B cell (primary cell): ENCODE measurements at regions not wholly inside any gene's neighbourhood (a gene's known extent, or its start where the extent isn't known, plus 50 kb on each side); places are given as distances from the start of the nearest gene placed in this dataset.

Source experiments
- ATAC-seq: fragments of 200-7000 bp; cut with Tn5 transposase; one replicate; pipeline ENCODE4 v1.10.0; 2021; ENCODE audit warnings: low read depth, mild to moderate bottlenecking, moderate number of reproducible peaks, moderate library complexity
- CTCF ChIA-PET: fragments of 350-600 bp; sonication (Branson Sonifier 250); formaldehyde crosslinking; loops from one replicate; lab custom pipeline; 2021; ENCODE audit warnings: antibody characterized with exemption, inconsistent platforms; lab: Charles Lee
- POLR2A ChIA-PET: fragments of 350-600 bp; sonication (Branson Sonifier 250); formaldehyde crosslinking; loops from one replicate; lab custom pipeline; 2021; ENCODE audit warnings: antibody characterized with exemption; lab: Charles Lee
- DNase-seq: peaks from one replicate; pipeline ENCODE4 v3.0.0; 2013
- H2AFZ ChIP-seq: 2 replicates; pipeline ENCODE4 v1.6.1; 2012; ENCODE audit warnings: mild to moderate bottlenecking, low read depth, low read length; ENCODE audit not compliant: insufficient read depth, poor library complexity, severe bottlenecking
- H3K27ac ChIP-seq, 2 donors: 1 replicate in 1 of 2; 2 replicates in 1 of 2; pipeline ENCODE4 v1.5.1; 2012 to 2013; ENCODE audit warnings: low read length in 2 of 2, mild to moderate bottlenecking in 2 of 2, moderate library complexity in 1 of 2
- H3K27me3 ChIP-seq, 4 experiments: fragments of 200-600 bp in 1 of 4; sonication (generic) in 1 of 4; replicated peaks in 1 of 4; 1 replicate in 2 of 4; 2 replicates in 2 of 4; pipeline versions ENCODE4 v1.6.1 to v1.7.0; 2013 to 2016; ENCODE audit warnings: low read length in 3 of 4, mild to moderate bottlenecking in 2 of 4, mixed read lengths in 1 of 4, moderate library complexity in 1 of 4; ENCODE audit not compliant: insufficient read depth in 4 of 4, control insufficient read depth in 3 of 4; ENCODE audit errors: control extremely low read depth in 1 of 4
- H3K36me3 ChIP-seq, 2 experiments: replicated peaks in 1 of 2; 1 replicate in 1 of 2; 2 replicates in 1 of 2; pipeline versions ENCODE4 v1.6.1 to v1.7.1; 2013; ENCODE audit warnings: low read length in 1 of 2; ENCODE audit not compliant: insufficient read depth in 2 of 2, control insufficient read depth in 1 of 2; ENCODE audit errors: control extremely low read depth in 1 of 2, extremely low read depth in 1 of 2
- H3K4me1 ChIP-seq, 2 donors: fragments of 200-600 bp in 1 of 2; sonication (generic) in 1 of 2; 1 replicate in 1 of 2; 2 replicates in 1 of 2; pipeline versions ENCODE4 v1.5.1 to v1.6.1; 2013 to 2017; ENCODE audit warnings: low read length in 2 of 2; ENCODE audit not compliant: control insufficient read depth in 2 of 2, insufficient read depth in 2 of 2
- H3K4me2 ChIP-seq: replicated peaks from 2 replicates; pipeline ENCODE3; 2012; ENCODE audit warnings: mild to moderate bottlenecking, low read depth, low read length; ENCODE audit not compliant: poor library complexity, severe bottlenecking
- H3K4me3 ChIP-seq, 5 experiments: fragments of 200-600 bp in 1 of 5; sonication (generic) in 1 of 5; 1 replicate in 3 of 5; 2 replicates in 2 of 5; pipeline versions ENCODE4 v1.5.1 to v1.7.0; 2011 to 2016; ENCODE audit warnings: low read length in 4 of 5, mild to moderate bottlenecking in 4 of 5, low read depth in 2 of 5, control low read depth in 1 of 5, moderate library complexity in 1 of 5; ENCODE audit not compliant: insufficient read depth in 1 of 5; ENCODE audit errors: control extremely low read depth in 1 of 5, extremely low read depth in 1 of 5
- H3K79me2 ChIP-seq: fragments of 200-600 bp; sonication (generic); one replicate; pipeline ENCODE4 v1.6.0; 2016; ENCODE audit warnings: low read length; ENCODE audit not compliant: control insufficient read depth, insufficient read depth
- H3K9ac ChIP-seq: fragments of 200-600 bp; sonication (generic); 2 replicates; pipeline ENCODE4 v1.6.1; 2017; ENCODE audit warnings: mild to moderate bottlenecking, low read length, moderate library complexity
- H3K9me3 ChIP-seq, 3 donors: one replicate each; pipeline versions ENCODE4 v1.6.1 to v1.7.1; 2013; ENCODE audit warnings: low read length in 2 of 3; ENCODE audit not compliant: control insufficient read depth in 2 of 3, insufficient read depth in 1 of 3; ENCODE audit errors: control extremely low read depth in 1 of 3
- H4K20me1 ChIP-seq: 2 replicates; pipeline ENCODE4 v1.6.0; 2012; ENCODE audit warnings: mild to moderate bottlenecking, low read length; ENCODE audit not compliant: insufficient read depth, control insufficient read depth, poor library complexity, severe bottlenecking
- H3K27ac Mint-ChIP-seq: one replicate; pipeline ENCODE4 v1.8.0; 2021; ENCODE audit warnings: mixed read lengths
- H3K27me3 Mint-ChIP-seq: one replicate; pipeline ENCODE4 v1.8.0; 2021; ENCODE audit warnings: mixed read lengths
- H3K4me1 Mint-ChIP-seq: one replicate; pipeline ENCODE4 v1.8.0; 2021; ENCODE audit warnings: mixed read lengths
- H3K4me3 Mint-ChIP-seq: one replicate; pipeline ENCODE4 v1.8.0; 2021; ENCODE audit warnings: mixed read lengths
- H3K9me3 Mint-ChIP-seq: one replicate; pipeline ENCODE4 v1.8.0; 2022; ENCODE audit warnings: mixed read lengths; ENCODE audit not compliant: insufficient read depth
- CTCF ChIP-seq: fragments of 200-600 bp; IDR thresholded peaks from one replicate; pipeline ENCODE4 v1.8.0; 2022; ENCODE audit warnings: antibody characterized with exemption, mild to moderate bottlenecking
- EZH2 ChIP-seq: IDR thresholded peaks from 2 replicates; pipeline ENCODE4 v1.6.1; 2012; ENCODE audit warnings: borderline replicate concordance, low read depth, mild to moderate bottlenecking, moderate library complexity, low read length; ENCODE audit not compliant: insufficient read depth, poor library complexity, severe bottlenecking
- WGBS: methylation state at CpG from one replicate; pipeline ENCODE4 v1.1.5; 2013; ENCODE audit warnings: missing lambda C conversion rate; ENCODE audit not compliant: insufficient coverage; 5-methylcytosine and 5-hydroxymethylcytosine counted together
- intact Hi-C: fragments of 100-400 bp; cut with micrococcal nuclease; formaldehyde crosslinking; loops from one replicate; pipeline ENCODE4 v1.10.0; 2022

DNA sequence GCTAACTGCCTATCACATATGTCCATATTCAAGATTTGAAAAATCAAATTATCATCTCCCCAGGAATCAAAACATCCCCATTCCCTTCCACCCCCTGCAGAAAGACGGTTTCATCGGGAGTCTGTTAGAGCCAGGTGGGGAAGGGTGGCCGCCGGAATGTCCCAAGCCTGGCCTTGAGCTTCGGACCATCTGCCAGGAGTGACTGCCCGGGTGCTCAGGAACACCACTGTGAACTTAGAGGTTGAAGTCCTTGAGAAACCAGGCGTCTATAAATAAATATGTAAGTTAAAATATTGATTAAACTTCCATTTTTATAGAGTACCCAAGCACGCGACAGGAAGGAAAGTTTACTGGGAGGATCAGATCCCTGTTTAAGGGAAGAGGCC, 250.8 kb downstream of the DLL1 start:
- no peaks in the 10 kb centered on the region for H3K36me3 ChIP-seq
- Mint-ChIP-seq H3K9me3 (no peaks in the 10 kb centered on the region), H3K4me1 (no peaks in the 10 kb centered on the region), H3K27ac (no peak overlapping the region), H3K27me3 (peaks cover 2% of the 10 kb centered on the region), H3K4me3 (no peak overlapping the region)
- H3K9ac ChIP-seq = no peak overlapping the region
- H3K4me1 ChIP-seq = no peaks in the 10 kb centered on the region
- TF ChIP-seq CTCF (no peak), EZH2 (no peak)
- peaks cover 0 to 9% (median 0%) of the 10 kb centered on the region in 3 donors for H3K9me3 ChIP-seq
- H3K79me2 ChIP-seq = no peaks in the 10 kb centered on the region
- no peak overlapping the region for H3K4me2 ChIP-seq
- intact Hi-C loops = no loop called here
- H3K27me3 ChIP-seq = no peaks in the 10 kb centered on the region
- CTCF ChIA-PET = no interaction called here
- ATAC-seq = no peak
- no peak overlapping the region for H2AFZ ChIP-seq
- no peak for DNase-seq
- no peaks in the 10 kb centered on the region for H4K20me1 ChIP-seq
- 98% methylated on average over 5 of the region's 9 CpGs for WGBS
- H3K4me3 ChIP-seq = no peak overlapping the region
- POLR2A ChIA-PET = no interaction called here
- H3K27ac ChIP-seq = no peak overlapping the region

DNA sequence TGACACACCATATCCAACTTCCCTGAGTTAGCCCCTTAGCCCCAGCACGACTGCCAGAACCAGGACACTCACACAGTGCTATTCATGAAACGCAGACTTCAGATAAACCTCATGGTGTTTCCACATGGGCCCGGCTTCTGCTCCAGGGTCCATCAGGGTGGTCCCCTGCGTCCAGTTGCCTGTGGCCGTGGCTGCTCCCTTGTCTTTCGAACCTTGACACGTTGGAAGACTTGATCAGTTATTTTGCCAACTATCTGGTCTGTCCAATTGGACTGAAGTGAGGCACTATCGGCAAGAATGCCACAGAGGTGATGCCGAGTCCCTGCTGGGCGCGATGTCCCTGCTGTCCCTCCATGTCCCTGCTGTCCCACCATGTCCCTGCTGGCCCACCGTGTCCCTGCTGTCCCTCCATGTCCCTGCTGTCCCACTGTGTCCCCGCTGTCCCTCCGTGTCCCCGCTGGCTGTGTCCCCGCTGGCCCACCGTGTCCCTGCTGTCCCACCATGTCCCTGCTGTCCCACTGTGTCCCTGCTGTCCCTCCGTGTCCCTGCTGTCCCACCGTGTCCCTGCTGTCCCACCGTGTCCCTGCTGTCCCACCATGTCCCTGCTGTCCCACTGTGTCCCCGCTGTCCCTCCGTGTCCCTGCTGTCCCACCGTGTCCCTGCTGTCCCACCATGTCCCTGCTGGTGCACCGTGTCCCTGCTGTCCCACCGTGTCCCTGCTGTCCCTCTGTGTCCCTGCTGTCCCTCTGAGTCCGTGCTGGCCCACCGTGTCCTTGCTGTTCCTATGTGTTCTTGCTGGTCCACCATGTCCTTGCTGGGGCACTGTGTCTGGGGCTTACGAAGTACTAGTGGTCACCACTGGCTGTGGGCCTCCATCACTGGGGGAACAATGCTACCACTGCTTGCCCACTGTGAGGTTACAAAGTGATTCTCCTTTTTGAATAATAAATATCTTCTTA, 251.4 kb downstream of the DLL1 start:
- Histone ChIP-seq H3K79me2 (no peaks in the 10 kb centered on the region), H3K27me3 (no peaks in the 10 kb centered on the region), H3K36me3 (no peaks in the 10 kb centered on the region), H3K4me3 (no peak overlapping the region), H3K4me1 (no peaks in the 10 kb centered on the region), H3K4me2 (no peak overlapping the region), H3K9me3 (peaks cover 0 to 9% (median 0%) of the 10 kb centered on the region in 3 donors), H4K20me1 (no peaks in the 10 kb centered on the region), H2AFZ (no peak overlapping the region), H3K27ac (no peak overlapping the region), H3K9ac (no peak overlapping the region)
- Mint-ChIP-seq H3K4me3 (no peak overlapping the region), H3K9me3 (no peaks in the 10 kb centered on the region), H3K27me3 (no peaks in the 10 kb centered on the region), H3K4me1 (no peaks in the 10 kb centered on the region), H3K27ac (no peak overlapping the region)
- CTCF ChIA-PET = no interaction called here
- TF ChIP-seq CTCF (no peak), EZH2 (no peak)
- DNase-seq (no peak), ATAC-seq (no peak)
- POLR2A ChIA-PET = no interaction called here
- intact Hi-C loops = no loop called here
- WGBS = 84% methylated on average over 25 of the region's 28 CpGs
